NCI-H1694 treated with DMSO at 0.1 percent for 48 hours (cell line): ENCODE measurements at regions not wholly inside any gene's neighbourhood (a gene's known extent, or its start where the extent isn't known, plus 50 kb on each side); places are given as distances from the start of the nearest gene placed in this dataset.
"Not testable (repeated sequence)": the region's sequence is repeated elsewhere in the genome, so short reads cannot be mapped to it uniquely, and the experiment has no call there.

Experiments used
- DNase-seq: peaks from one replicate; lab custom pipeline; 2025; lab: John Stamatoyannopoulos, UW

DNA sequence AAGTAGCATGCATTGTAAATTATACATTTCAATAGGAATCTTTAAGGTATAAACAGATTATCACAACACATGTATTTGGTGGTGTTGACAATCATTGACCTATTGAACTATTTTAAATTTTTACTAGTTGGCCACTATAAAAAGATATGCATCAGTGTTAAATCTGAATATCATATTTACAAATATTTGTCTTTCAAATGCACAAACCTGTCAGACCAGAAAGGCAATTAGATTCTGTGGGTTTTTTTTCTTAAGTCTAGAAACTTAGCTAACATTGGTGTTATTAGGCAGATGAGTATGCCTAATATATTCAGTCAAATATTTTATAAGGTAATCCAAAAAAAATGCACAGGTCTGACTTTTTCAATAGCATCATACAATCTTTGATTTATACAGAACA is 241.4 kb upstream of the DGKB start:
- no peak for DNase-seq

- DNase-seq: no peak
These were observed 240.6 kb upstream of the DGKB start for GRCh38 chr7:15143121-15143520.

DNA sequence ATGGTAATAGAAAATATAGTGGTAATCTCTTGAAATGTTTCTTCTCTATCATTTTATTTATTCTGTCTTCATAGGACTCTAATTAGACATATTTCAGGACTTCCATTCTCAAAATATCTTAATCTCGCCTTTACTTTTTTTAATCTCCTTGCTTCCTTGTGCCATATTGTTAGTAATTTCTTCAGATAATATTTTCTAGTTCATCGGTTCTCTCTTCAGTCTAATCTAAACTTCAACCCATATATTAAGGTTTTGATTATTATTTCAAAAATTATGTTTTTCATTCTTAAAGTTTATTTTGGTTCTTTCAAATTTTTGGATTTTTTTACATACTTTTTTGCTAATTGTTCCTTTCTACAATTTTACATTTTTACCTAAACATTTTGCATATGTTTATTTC is 237.9 kb upstream of the DGKB start:
- DNase-seq: no peak

GRCh38 chr7:15131661-15132060 is 229.1 kb upstream of the DGKB start:
- DNase-seq: no peak

DNA sequence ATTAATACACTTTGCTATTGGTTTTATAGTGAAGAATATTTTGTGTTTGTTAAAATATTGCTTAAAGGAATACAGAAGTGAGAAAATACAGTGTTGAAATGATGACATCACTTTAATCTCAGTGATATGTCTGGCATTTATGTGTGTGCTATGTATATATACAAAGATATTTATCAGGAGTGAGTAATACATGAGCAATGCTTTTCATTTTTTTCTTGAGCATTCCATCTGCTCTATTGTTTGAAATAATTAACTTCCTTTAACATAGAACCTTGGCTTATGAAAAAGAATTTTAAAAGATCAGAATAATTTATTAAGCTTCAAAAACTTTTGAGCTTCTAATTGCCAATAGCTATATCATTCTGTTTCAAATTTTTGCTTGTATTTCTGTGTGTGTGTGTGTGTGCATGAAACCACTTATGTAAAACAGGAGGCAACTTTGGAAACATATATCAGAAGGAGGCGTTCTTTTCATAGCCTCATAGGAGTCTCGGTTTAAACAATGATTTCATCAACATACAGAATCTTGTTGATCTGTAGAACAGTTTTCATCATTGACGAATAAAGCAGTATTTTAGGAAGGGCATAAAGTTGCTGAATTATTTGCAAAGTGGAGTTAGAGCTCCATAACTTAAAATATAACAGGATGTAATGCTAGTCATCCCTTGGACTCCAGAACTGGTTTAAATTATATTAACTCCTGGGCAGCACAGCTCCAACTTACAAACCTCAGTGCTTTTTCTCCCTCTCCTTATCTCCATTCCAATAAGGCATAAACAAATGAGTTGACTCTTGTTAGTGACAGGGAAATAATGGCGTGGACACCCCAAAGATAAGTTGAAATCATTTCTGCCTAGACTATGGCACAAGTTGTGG is 228.4 kb upstream of the DGKB start:
- DNase-seq: no peak

DNA sequence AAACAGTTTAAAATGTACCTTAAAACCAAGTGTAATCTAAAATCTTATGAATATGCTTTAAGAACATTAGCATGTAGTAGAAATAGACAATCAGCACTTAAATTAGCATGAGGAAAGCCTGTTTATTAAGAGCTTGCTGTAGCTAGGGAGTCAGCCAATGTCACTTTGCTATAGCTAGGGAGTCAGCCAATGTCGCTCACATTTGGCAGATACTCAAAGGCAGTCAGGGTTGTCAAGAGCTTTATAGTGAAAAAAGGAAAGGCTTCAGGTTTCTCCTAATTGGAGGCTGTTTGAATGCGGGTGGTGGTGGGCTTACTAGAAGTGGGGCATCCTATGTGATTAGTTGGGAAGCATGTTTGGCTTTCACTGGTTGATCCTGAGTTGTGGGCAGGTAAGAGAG is 226.2 kb upstream of the DGKB start:
- DNase-seq: no peak

DNA sequence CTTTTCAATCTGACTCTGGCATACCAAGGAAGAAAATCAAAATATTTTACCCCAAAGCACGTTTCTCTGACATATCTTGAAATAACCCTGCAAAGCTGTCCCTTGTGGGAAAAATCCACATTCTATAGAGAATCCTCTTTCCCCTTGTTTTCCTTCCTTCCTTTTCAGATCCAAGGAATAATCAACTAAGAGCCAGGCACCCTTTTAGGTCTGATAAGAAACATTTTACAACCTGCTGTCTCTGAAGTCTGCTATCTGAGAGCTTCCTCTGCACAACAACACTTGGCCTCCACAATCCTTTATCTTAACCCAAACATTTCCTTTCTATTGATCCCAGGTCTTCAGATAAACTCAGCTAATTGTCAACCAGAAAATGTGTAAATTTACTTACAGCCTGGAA is 224.1 kb upstream of the DGKB start:
- not testable (repeated sequence) for DNase-seq

DNA sequence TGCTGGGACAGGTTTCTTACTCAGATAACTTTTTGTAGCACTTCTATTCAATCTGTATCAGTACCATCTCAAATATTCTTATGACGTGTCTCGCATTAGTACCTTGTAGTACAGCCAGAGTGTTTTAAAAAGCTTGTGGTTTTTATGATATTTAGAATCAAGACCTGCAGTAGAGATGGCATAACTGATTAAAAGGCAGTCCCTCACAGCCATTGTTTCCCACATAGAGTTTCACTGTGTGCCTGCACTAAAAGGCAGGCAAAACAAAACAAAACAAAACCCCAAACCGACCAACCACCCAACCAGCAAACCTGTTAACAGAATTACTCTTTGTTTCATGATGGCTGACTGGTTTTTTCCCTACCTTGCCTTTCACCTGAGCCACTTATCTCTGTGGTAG is 221.3 kb upstream of the DGKB start:
- DNase-seq: no peak

DNA sequence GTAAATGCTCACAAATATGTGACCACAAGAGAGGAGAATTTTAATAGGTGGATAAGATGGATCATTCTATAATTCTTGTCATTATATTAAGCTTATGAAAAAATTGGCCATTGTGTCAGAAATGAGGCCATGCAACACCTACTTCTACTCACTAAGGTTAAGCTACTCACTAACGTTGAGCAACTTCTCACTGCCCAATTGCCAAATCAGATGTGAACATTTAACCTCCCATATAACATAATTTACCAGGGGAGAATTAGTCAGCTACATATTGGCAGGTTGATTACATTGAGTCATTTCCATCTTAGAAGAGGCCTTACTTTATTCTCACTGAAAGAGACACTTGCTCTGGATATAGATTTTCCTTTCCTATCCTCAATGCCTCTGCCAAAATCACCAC is 211.2 kb upstream of the DGKB start:
- DNase-seq: no peak

DNA sequence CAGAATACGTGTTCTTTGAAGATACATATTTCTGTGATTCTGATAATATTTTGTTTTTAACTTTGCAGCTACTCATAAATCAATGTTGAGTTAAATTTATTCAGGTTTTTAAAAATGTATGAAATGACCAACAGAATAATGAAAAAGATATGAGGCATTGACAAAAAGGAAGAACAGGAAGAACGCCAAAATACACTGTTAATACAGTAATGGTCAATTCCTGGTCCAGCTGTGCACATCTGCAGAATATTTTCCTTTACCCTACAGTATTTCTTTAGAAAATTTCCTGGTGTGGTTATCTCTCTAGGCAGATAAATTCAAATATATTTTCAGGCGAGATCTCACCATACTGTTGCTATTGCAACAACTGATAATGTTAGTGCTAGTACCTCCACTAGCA is 203.2 kb upstream of the DGKB start:
- DNase-seq: no peak

DNA sequence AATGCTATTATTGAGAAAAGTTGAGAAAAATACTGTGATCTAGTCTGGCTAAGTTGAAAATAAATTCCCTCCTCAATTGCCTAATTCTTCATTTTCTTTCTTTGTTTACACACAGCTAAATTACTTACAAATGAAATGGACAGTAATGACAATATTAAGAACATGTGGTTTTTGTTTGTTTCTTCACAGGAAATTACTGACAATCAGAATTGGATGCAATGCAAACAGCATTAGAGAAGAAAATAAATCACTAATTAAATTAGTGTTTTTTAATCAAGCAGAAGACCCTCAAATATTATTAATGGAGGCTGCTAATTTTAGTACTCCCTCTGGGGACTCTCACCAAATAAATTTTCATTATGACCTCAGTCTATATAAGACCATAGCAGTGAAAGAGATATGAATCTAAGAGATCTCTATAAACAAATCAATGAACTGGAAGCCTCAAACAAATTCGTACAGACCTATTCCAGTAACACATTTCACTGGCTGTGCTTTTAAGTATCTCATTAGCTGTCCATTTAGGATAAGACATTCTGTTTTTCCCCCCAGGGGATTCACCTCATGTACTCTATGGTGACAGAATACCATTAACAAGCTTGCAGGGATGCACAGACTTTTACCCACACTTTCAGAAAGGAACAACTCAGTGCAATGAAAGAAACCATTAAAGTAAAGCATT is 202.0 kb upstream of the DGKB start:
- no peak for DNase-seq

DNA sequence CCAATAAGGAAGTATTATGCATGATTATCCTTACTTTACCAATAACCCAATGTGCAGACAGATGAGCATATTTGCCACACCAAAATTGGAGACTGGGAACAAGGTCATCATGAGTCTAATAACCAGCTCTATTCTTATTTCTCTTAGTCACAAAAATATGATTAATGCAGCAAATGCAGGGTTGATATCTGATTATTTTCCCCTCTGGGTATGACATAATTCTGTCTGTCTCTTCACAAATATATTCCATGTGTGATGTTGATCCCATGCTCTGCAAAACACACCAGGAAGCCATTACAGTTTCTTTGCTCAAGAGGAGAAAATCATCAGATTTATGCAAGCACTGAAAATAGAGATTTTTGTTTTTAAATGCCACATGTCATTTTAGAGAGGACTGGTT is 196.5 kb upstream of the DGKB start:
- DNase-seq: no peak

GRCh38 chr7:15096853-15097252 is 194.3 kb upstream of the DGKB start:
- DNase-seq: no peak

DNA sequence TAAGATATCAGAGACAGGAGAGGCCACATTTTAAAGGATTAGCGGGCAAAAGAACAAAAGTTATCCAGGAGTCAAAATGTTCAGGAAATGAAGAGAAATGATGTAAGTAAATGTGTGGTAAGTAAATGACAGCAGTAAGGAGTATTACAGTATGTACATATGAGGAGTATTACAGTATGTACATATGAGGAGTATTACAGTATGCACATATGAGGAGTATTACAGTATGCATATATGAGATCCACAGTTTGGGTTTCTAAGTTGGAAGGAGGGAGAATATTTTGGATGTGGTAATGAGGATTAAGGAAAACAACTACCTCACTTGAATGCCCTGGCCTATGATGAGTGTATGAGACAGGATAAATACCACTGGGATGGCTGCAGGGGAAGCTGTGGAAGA is 192.4 kb upstream of the DGKB start:
- no peak for DNase-seq

- DNase-seq: no peak
These were observed 185.2 kb upstream of the DGKB start for GRCh38 chr7:15087771-15088170.

DNA sequence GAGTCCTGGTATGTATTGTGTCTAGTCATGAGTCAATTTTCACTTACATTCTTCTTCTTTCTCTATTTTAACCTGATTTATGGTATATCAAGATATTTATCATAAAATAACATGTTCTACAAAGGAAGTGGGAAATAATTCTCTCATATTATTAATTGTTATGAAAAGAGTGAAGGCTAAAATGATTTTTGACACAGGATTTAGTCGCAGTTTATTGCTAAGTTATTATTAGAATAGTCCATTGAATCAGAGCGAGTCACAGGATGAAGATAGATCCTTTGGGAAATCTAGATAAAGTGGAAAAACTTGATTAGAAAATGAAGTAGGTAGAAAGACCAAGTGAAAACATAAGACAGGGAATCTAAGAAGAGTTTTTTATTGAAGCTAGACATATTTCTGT is 184.3 kb upstream of the DGKB start:
- DNase-seq: no peak

DNA sequence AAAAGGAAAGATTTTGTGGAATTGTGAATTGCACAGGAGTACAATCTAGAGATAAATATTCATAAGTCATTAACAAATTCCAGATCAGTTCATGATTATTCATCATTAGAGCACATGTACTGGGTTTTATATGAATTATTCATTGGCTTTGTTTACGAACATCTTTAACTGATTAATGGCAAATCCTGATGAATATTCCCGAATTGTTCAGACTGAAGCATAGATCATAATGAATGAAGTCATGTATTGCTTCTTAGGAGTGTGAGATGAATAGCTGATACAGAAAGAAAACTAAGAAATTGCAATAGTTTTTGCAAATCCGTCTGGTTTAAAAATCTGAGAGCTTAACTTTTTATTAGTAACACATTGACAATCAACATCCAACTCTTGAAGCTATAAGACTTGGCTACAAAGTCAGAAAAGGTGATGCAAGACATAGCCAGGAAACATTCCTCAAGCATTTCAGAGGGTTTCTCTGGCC is 183.6 kb upstream of the DGKB start:
- no peak for DNase-seq

DNA sequence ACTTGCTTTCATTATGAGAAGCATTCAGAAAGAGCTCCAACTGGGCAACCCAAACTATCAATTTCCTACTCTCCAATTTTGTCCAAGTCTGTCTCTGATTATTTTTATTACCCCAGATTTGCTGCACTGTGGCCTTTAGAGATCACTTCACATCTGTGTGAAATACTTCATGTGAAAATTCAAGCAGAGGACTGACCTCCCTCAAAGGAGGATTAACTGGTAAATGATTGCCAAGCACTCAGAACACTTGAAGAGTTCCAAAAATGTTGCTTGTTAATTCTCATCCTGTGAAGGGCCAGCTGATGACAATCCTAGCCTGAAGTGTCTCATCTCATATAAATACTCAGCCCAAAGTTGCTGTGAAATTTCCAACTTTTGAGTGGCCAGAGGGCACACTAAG is 182.8 kb upstream of the DGKB start:
- DNase-seq: no peak

DNA sequence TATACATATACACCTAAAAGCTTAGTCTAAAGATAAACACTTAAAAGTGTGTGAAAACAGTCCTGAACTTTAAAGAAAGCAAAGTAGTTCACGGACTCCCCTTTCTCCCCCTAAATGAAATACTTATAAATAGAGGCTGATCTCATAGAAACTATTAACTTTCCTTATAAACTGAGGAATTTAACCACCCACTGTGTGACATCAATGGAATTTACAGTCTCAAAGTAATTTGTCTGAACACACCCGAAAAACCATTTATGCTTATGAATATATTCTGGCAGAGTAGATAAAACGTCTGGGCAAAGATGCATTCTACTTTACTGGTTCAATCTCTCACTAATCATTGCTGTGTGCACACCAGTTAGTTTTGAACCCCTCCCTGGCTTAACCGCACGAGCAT is 181.8 kb upstream of the DGKB start:
- DNase-seq: no peak

DNA sequence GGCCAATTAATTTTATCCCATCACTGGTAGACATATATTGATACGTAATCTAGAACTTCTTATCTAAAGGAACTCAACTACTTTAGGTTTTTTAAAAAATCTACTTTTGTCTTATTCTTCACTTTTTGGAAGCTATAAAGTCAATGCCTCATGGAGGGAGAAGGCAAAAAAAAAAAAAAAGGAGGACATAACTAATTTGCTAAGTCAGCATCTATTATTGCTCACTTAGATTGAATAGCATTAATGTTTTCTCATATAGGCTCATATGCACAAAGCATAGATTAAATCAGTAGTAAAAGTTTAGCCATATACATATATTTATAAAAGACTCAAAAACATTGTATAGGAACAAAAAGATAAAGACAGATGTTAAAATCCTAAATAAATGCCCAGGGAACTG is 179.3 kb upstream of the DGKB start:
- no peak for DNase-seq

DNA sequence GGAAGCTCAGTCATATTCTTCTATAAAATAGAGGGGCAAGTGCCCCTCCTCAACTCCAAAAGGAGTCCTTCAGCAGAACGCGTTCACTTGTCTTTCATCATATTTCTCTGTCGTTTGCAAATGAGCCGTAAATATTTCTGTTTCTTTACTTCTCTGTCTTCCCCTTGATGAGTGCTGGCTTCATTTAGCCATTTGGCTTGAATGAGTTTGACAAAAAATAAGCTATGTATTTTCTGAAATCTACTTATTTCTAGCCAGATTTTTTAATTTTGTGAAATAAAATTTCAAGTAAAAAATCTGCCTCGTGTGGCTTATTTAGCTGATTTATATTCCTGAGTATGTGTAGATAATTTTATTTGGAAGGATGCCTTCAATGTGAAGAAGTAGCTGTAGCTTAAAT is 170.8 kb upstream of the DGKB start:
- DNase-seq: no peak

- no peak for DNase-seq
These were observed 165.8 kb upstream of the DGKB start for GRCh38 chr7:15068324-15068723.

DNA sequence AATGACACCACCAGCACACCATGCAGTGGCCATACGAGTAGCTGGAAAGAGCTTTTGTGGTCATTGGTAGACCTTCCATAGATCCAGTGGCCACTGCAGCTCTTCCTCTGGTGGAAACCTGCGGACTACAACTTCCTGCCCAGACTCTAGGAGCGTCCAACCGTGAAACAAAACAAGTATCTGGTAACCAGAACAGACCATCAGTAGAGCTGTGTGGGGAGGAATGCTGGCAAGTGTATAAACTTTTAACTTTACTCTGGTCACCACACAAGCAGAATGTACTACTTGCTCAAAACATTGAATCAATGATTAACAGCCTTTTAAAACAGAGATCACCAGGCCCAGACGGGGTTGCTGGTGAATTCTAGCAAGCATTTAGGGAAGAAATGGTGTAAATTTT is 154.7 kb upstream of the DGKB start:
- no peak for DNase-seq

DNA sequence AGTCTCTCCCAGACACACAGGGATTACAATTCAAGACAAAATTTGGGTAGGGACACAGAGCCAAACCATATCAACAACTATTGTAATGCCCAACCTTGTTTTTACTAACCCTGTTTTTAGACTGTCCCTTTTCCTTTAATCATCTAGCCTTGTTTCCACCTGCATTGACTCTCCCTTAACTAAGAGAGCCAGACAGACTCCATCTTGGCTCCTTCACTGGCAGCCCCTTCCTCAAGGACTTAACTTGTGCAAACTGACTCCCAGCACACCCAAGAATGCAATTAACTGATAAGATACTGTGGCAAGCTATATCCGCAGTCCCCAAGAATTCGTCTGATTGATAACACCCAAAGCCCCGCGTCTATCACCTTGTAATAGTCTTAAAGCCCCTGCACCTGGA is 151.8 kb upstream of the DGKB start:
- not testable (repeated sequence) for DNase-seq
